ENCODE measurements at regions not wholly inside any gene's neighbourhood (a gene's known extent, or its start where the extent isn't known, plus 50 kb on each side); places are given as distances from the start of the nearest gene placed in this dataset.

GRCh38 chr9:73038613-73039012 lies 85.8 kb upstream of the ALDH1A1 start:
- Histone ChIP-seq H3K4me3 (ENCODE audit: low read depth, low read length) (no peak overlapping the region), H3K27me3 (ENCODE audit: control insufficient read depth, insufficient read depth, low read length) (no peaks in the 10 kb centered on the region), H3K36me3 (ENCODE audit: control insufficient read depth, insufficient read depth, low read length) (no peaks in the 10 kb centered on the region)
- ChIA-PET POLR2A (interaction anchor here (0.6 to 1.1 kb wide), 2 partner anchors 12 kb away, joined by 3 to 4 read pairs; no protein-coding TSS in a partner anchor), CTCF (interaction anchor here (0.5 to 1.8 kb wide), 8 partner anchors 9 to 166 kb away, joined by 3 to 5 read pairs (median 4); no protein-coding TSS in a partner anchor)
- TF ChIP-seq CTCF (IDR thresholded peaks at IDR 0.05; ENCODE audit: insufficient read depth, low read depth, low read length) = no peak
- DNase-seq (ENCODE audit: low read depth) = no peak

DNA sequence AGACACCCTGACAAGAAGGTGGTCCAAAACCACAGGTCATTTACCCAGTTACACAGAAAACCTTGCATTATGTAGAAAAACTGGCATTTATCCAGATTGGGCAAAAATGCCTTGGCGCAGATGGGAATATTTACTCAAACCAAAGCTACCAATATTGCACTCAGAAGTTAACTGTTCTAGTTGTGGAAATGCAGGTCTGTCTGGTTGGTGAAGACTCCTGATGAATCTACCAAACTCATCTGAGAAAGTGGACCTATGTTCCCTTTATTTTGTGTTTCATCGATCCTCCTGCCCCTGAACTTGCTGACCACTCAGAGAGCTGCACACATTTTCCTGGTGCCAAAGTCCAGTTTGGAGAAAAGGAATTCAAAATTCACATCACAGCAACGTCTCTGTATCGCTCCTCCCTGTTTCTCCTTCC lies 85.2 kb upstream of the ALDH1A1 start:
- POLR2A ChIA-PET = interaction anchor here (0.6 to 1.1 kb wide), 2 partner anchors 11 to 12 kb away, joined by 3 to 4 read pairs; no protein-coding TSS in a partner anchor

GRCh38 chr9:73037613-73038012 lies 84.8 kb upstream of the ALDH1A1 start:
- POLR2A ChIA-PET = interaction anchor here (0.7 to 1.1 kb wide), 2 partner anchors 13 to 36 kb away, joined by 3 read pairs; no protein-coding TSS in a partner anchor

More for the DNA sequence above, 85.2 kb upstream of the ALDH1A1 start:
- DNase-seq (ENCODE audit: low read depth) = no peak
- Histone ChIP-seq H3K4me3 (ENCODE audit: low read depth, low read length) (no peak overlapping the region), H3K27me3 (ENCODE audit: control insufficient read depth, insufficient read depth, low read length) (no peaks in the 10 kb centered on the region), H3K36me3 (ENCODE audit: control insufficient read depth, insufficient read depth, low read length) (no peaks in the 10 kb centered on the region)
- TF ChIP-seq CTCF (IDR thresholded peaks at IDR 0.05; ENCODE audit: insufficient read depth, low read depth, low read length) = no peak
- CTCF ChIA-PET = interaction anchor here (0.5 to 1.8 kb wide), 5 partner anchors 13 to 165 kb away, joined by 3 to 5 read pairs (median 4); no protein-coding TSS in a partner anchor

DNA sequence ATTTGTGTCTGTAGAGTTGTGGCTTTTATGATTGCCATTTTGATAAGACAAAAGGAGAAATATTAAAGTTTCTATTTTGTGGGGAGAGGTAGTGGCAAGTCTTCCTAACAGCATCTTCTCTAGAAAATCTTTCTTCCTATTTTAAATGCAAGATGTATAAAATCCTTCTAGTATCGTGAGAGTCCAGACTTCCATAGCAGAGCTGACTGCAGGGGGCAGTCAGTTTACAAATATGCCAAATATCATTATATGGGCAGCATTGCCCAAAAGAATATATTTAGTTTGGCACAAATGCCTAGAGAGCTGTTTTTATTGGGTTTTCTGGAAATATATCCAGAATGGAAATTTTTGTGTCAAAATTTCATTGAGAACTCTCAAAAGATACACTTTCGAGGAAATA lies 82.1 kb upstream of the ALDH1A1 start:
- Histone ChIP-seq H3K36me3 (ENCODE audit: control insufficient read depth, insufficient read depth, low read length) (no peaks in the 10 kb centered on the region), H3K27me3 (ENCODE audit: control insufficient read depth, insufficient read depth, low read length) (no peaks in the 10 kb centered on the region), H3K4me3 (ENCODE audit: low read depth, low read length) (no peak overlapping the region)
- ChIA-PET CTCF (interaction anchor here (1.0 to 3.5 kb wide), 3 partner anchors 47 to 177 kb away, joined by 3 to 13 read pairs (median 5); no protein-coding TSS in a partner anchor), POLR2A (no interaction called here)
- no peak for DNase-seq (ENCODE audit: low read depth)
- TF ChIP-seq CTCF (IDR thresholded peaks at IDR 0.05; ENCODE audit: insufficient read depth, low read depth, low read length) = no peak

More at GRCh38 chr9:73037613-73038012, 84.8 kb upstream of the ALDH1A1 start:
- CTCF ChIA-PET = interaction anchor here (1.4 to 3.5 kb wide), 3 partner anchors 13 to 44 kb away, joined by 5 to 13 read pairs (median 5); no protein-coding TSS in a partner anchor
- TF ChIP-seq CTCF (IDR thresholded peaks at IDR 0.05; ENCODE audit: insufficient read depth, low read depth, low read length) = no peak
- no peak for DNase-seq (ENCODE audit: low read depth)
- Histone ChIP-seq H3K36me3 (ENCODE audit: control insufficient read depth, insufficient read depth, low read length) (no peaks in the 10 kb centered on the region), H3K4me3 (ENCODE audit: low read depth, low read length) (no peak overlapping the region), H3K27me3 (ENCODE audit: control insufficient read depth, insufficient read depth, low read length) (no peaks in the 10 kb centered on the region)

DNA sequence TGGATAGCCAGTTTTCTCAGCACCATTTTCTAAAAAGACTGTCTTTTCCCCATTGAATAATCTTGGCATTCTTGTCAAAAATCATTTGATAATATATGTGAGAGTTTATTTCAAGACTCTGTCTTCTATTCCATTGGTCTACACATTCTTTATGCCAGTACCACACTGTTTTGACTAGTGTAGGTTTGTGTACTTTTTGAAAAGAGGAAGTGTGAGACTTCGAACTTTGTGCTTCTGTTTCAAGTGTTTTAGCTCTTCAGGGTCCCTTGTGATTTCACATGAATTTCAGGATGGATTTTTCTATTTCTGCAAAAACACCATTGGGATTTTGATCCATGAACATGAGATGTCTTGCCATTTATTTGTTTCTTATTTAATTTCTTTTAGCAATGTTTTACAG lies 78.5 kb upstream of the ALDH1A1 start:
- Histone ChIP-seq H3K4me3 (ENCODE audit: low read depth, low read length) (no peak overlapping the region), H3K27me3 (ENCODE audit: control insufficient read depth, insufficient read depth, low read length) (no peaks in the 10 kb centered on the region), H3K36me3 (ENCODE audit: control insufficient read depth, insufficient read depth, low read length) (no peaks in the 10 kb centered on the region)
- no peak for TF ChIP-seq CTCF (IDR thresholded peaks at IDR 0.05; ENCODE audit: insufficient read depth, low read depth, low read length)
- ChIA-PET POLR2A (no interaction called here), CTCF (interaction anchor here (0.9 kb wide), 1 partner anchor 8 kb away, joined by 4 read pairs; no protein-coding TSS in a partner anchor)
- DNase-seq (ENCODE audit: low read depth) = no peak

All from BJ (cell line).